OCI-LY7 (cell line): ENCODE measurements at regions not wholly inside any gene's neighbourhood (a gene's known extent, or its start where the extent isn't known, plus 50 kb on each side); places are given as distances from the start of the nearest gene placed in this dataset.

ENCODE experiments used
- EZH2phosphoT487 ChIP-seq: fragments of 200-600 bp; sonication (generic); IDR thresholded peaks from 2 replicates; pipeline ENCODE4 v1.6.1; 2018; ENCODE audit warnings: low read depth, borderline replicate concordance, mild to moderate bottlenecking, mixed run types, antibody characterized with exemption, low read length, moderate library complexity, mixed read lengths
- TF ChIP-seq, protein P1 (sequence below): fragments of 200-600 bp; sonication (generic); conservative IDR thresholded peaks from 2 replicates; pipeline ENCODE4 v1.5.1; 2014; ENCODE audit warnings: mild to moderate bottlenecking, antibody characterized with exemption, low read length, moderate library complexity, mixed read lengths

DNA sequence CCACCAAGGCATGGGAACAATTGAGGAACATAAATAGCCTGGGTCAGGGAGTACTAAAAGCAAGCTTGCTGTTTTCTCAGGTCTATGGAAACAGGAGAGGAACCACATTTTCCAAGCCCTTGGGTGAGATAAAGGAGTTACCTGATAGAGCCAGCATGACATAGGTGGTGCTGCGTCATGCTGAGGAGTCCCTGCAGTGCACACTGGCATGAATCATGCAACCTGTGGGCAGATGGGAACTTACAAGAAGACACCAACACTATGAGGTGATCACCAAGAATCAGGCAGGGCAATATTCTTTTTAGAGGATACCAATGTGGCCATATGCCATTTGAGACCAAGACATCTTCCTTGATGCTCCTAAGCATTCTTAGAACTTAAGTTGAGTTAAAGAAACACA lies 531.8 kb downstream of the ZEB2 start:
- no peak for TF ChIP-seq EZH2phosphoT487
- TF ChIP-seq, protein P1, sequence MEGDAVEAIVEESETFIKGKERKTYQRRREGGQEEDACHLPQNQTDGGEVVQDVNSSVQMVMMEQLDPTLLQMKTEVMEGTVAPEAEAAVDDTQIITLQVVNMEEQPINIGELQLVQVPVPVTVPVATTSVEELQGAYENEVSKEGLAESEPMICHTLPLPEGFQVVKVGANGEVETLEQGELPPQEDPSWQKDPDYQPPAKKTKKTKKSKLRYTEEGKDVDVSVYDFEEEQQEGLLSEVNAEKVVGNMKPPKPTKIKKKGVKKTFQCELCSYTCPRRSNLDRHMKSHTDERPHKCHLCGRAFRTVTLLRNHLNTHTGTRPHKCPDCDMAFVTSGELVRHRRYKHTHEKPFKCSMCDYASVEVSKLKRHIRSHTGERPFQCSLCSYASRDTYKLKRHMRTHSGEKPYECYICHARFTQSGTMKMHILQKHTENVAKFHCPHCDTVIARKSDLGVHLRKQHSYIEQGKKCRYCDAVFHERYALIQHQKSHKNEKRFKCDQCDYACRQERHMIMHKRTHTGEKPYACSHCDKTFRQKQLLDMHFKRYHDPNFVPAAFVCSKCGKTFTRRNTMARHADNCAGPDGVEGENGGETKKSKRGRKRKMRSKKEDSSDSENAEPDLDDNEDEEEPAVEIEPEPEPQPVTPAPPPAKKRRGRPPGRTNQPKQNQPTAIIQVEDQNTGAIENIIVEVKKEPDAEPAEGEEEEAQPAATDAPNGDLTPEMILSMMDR: no peak
